SK-N-SH (cell line): ENCODE measurements at regions not wholly inside any gene's neighbourhood (a gene's known extent, or its start where the extent isn't known, plus 50 kb on each side); places are given as distances from the start of the nearest gene placed in this dataset.
"Not testable (repeated sequence)": the region's sequence is repeated elsewhere in the genome, so short reads cannot be mapped to it uniquely, and the experiment has no call there.

Experiments
- TAF1 ChIP-seq: IDR thresholded peaks from 2 replicates; pipeline ENCODE4 v1.6.1; 2012; ENCODE audit warnings: low read depth, mild to moderate bottlenecking, low read length, moderate library complexity, borderline replicate concordance
- TF ChIP-seq, protein P1 (sequence below): fragments of 150-350 bp; IDR thresholded peaks from 2 replicates; pipeline ENCODE4 v1.6.1; 2017; ENCODE audit warnings: antibody characterized with exemption, low read length, low read depth, borderline replicate concordance

DNA sequence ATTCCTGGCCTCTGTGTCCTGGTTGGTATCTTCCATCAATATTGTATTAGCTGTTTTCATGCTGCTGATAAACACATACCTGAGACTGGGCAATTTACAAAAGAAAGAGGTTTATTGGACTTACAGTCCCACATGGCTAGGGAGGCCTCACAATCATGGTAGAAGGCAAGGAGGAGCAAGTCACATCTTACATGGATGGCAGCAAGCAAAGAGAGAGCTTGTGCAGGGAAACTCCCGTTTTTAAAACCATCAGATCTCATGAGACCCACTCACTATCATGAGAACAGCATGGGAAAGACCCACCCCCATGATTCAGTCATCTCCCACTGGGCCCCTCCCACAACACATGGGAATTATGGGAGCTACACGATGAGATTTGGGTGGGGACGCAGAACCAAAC, 265.3 kb upstream of the IL12B start:
- TF ChIP-seq TAF1: not testable (repeated sequence)
- TF ChIP-seq, protein P1, sequence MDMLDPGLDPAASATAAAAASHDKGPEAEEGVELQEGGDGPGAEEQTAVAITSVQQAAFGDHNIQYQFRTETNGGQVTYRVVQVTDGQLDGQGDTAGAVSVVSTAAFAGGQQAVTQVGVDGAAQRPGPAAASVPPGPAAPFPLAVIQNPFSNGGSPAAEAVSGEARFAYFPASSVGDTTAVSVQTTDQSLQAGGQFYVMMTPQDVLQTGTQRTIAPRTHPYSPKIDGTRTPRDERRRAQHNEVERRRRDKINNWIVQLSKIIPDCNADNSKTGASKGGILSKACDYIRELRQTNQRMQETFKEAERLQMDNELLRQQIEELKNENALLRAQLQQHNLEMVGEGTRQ: not testable (repeated sequence)
